Right atrium auricular region (tissue), 2 donors: ENCODE measurements at regions not wholly inside any gene's neighbourhood (a gene's known extent, or its start where the extent isn't known, plus 50 kb on each side); places are given as distances from the start of the nearest gene placed in this dataset.

Source experiments
- DNase-seq: peaks from one replicate; pipeline ENCODE4 v3.0.0-alpha.2; 2019; ENCODE audit warnings: low spot score
- H3K27ac ChIP-seq, 2 donors: fragments of 200-600 bp; sonication (generic); 1 replicate in 1 of 2; 2 replicates in 1 of 2; pipeline ENCODE4 v1.5.1; 2016 to 2019
- H3K27me3 ChIP-seq, 2 donors: fragments of 200-600 bp; sonication (generic); one replicate each; pipeline versions ENCODE4 v1.5.1 to v1.6.0; 2017 to 2019
- H3K36me3 ChIP-seq: fragments of 200-600 bp; sonication (generic); one replicate; pipeline ENCODE4 v1.5.1; 2016
- H3K4me1 ChIP-seq, 2 donors: fragments of 200-600 bp; sonication (generic); one replicate each; pipeline versions ENCODE4 v1.5.1 to v1.6.0; 2017 to 2019
- H3K4me3 ChIP-seq, 2 donors: fragments of 200-600 bp; sonication (generic); 1 replicate in 1 of 2; 2 replicates in 1 of 2; pipeline ENCODE4 v1.5.1; 2017 to 2019; ENCODE audit warnings: mild to moderate bottlenecking in 1 of 2, moderate library complexity in 1 of 2
- H3K9me3 ChIP-seq, 2 donors: fragments of 200-600 bp; sonication (generic); one replicate each; pipeline ENCODE4 v1.5.1; 2019
- CTCF ChIP-seq, 2 donors: fragments of 200-600 bp; sonication (generic); IDR thresholded peaks; one replicate each; pipeline ENCODE4 v1.5.1; 2019; ENCODE audit warnings: antibody characterized with exemption in 2 of 2

DNA sequence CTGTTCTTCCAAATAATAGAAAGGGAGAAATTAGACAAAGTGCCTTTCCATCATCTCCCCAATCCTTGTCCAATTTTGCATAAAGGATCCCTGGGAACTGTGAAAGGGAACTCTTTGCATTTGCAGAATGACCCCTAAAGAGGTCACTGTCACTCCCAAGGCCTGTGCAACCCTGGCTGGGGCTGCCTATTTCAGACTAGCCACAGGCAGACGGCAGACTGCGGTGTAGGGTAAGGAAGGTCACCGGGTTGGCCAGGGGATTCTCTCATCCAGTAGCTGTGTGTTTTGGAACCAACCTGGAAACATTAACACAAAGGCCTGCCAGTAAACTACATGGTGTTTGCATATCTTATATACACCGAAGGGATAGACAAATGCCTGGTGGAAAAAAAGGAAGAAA lies 818.7 kb downstream of the BCL11A start:
- no peaks in the 10 kb centered on the region for H3K9me3 ChIP-seq
- DNase-seq = no peak
- TF ChIP-seq CTCF (IDR thresholded peaks at IDR 0.05) = no peak
- no peak overlapping the region for H3K4me3 ChIP-seq
- H3K4me1 ChIP-seq = no peaks in the 10 kb centered on the region
- no peak overlapping the region for H3K27ac ChIP-seq
- H3K36me3 ChIP-seq = no peaks in the 10 kb centered on the region
- no peaks in the 10 kb centered on the region for H3K27me3 ChIP-seq

GRCh38 chr2:59733970-59734369 lies 819.5 kb downstream of the BCL11A start:
- H3K27me3 ChIP-seq = no peaks in the 10 kb centered on the region
- H3K9me3 ChIP-seq = no peaks in the 10 kb centered on the region
- no peak overlapping the region for H3K27ac ChIP-seq
- H3K4me3 ChIP-seq = no peak overlapping the region
- H3K36me3 ChIP-seq = no peaks in the 10 kb centered on the region
- TF ChIP-seq CTCF (IDR thresholded peaks at IDR 0.05) = no peak
- no peaks in the 10 kb centered on the region for H3K4me1 ChIP-seq
- DNase-seq = no peak

GRCh38 chr2:59733567-59733930 lies 819.9 kb downstream of the BCL11A start:
- H3K27ac ChIP-seq = no peak overlapping the region
- H3K9me3 ChIP-seq = no peaks in the 10 kb centered on the region
- H3K27me3 ChIP-seq = no peaks in the 10 kb centered on the region
- H3K4me1 ChIP-seq = no peaks in the 10 kb centered on the region
- no peak for TF ChIP-seq CTCF (IDR thresholded peaks at IDR 0.05)
- DNase-seq = no peak
- H3K36me3 ChIP-seq = no peaks in the 10 kb centered on the region
- no peak overlapping the region for H3K4me3 ChIP-seq

GRCh38 chr2:59732871-59733566 lies 820.4 kb downstream of the BCL11A start:
- no peaks in the 10 kb centered on the region for H3K27me3 ChIP-seq
- no peak overlapping the region for H3K4me3 ChIP-seq
- no peaks in the 10 kb centered on the region for H3K4me1 ChIP-seq
- H3K27ac ChIP-seq = no peak overlapping the region
- H3K36me3 ChIP-seq = no peaks in the 10 kb centered on the region
- no peaks in the 10 kb centered on the region for H3K9me3 ChIP-seq
- no peak for DNase-seq
- TF ChIP-seq CTCF (IDR thresholded peaks at IDR 0.05) = no peak

DNA sequence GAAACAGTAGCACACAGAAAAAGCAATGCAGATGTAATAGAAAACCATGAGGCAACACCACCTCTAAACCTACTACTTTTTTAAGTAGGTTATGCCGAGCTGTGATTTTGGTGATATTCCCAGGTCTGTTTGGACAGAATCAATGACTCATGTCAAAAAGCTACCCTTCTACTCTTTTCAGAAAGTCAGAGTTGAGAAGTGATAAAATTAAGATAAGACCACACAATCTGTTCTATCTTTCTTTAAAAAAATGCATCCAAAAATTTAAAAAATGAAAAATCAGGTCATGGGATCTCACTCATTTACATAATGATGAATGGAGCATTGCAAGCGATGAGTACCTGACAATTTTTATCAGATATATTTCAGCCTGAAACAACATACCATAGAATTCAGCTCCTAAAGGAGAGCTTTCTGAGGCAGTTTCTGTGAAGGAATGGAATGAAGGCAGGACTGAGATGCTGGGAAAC lies 826.3 kb downstream of the BCL11A start:
- no peak overlapping the region for H3K4me3 ChIP-seq
- H3K4me1 ChIP-seq = no peaks in the 10 kb centered on the region
- H3K27ac ChIP-seq = no peak overlapping the region
- DNase-seq = no peak
- TF ChIP-seq CTCF (IDR thresholded peaks at IDR 0.05) = no peak
- H3K9me3 ChIP-seq = no peaks in the 10 kb centered on the region
- H3K36me3 ChIP-seq = no peaks in the 10 kb centered on the region
- H3K27me3 ChIP-seq = no peaks in the 10 kb centered on the region
